Esophagus squamous epithelium (tissue), 5 donors: ENCODE measurements at regions not wholly inside any gene's neighbourhood (a gene's known extent, or its start where the extent isn't known, plus 50 kb on each side); places are given as distances from the start of the nearest gene placed in this dataset.

Experiments
- DNase-seq: peaks from one replicate; lab custom pipeline; 2025; lab: John Stamatoyannopoulos, UW
- H3K27ac ChIP-seq, 4 donors: fragments of 200-600 bp; sonication (generic); one replicate each; pipeline ENCODE4 v1.5.1; 2016 to 2019; ENCODE audit warnings: mild to moderate bottlenecking in 1 of 4
- H3K27me3 ChIP-seq, 4 donors: fragments of 200-600 bp; sonication (generic); 1 replicate in 3 of 4; 2 replicates in 1 of 4; pipeline versions ENCODE4 v1.5.1 to v1.6.0; 2017 to 2021; ENCODE audit warnings: antibody characterized with exemption in 1 of 4
- H3K36me3 ChIP-seq, 3 donors: fragments of 200-600 bp; sonication (generic); one replicate each; pipeline ENCODE4 v1.5.1; 2016 to 2019
- H3K4me1 ChIP-seq, 3 donors: fragments of 200-600 bp; sonication (generic); one replicate each; pipeline ENCODE4 v1.5.1; 2017 to 2019
- H3K4me3 ChIP-seq, 4 donors: fragments of 200-600 bp; sonication (generic); 1 replicate in 3 of 4; 2 replicates in 1 of 4; pipeline ENCODE4 v1.5.1; 2016 to 2019; ENCODE audit warnings: mild to moderate bottlenecking in 2 of 4, moderate library complexity in 1 of 4
- H3K9me3 ChIP-seq, 3 donors: fragments of 200-600 bp; sonication (generic); one replicate each; pipeline ENCODE4 v1.5.1; 2016 to 2019
- POLR2A ChIP-seq, 4 donors: fragments of 450-650 bp; IDR thresholded peaks; one replicate each; pipeline ENCODE4 v1.6.1; 2017; ENCODE audit warnings: antibody characterized with exemption in 4 of 4, mild to moderate bottlenecking in 4 of 4, moderate library complexity in 3 of 4
- WGBS, 2 donors: methylation state at CpG; one replicate each; pipeline ENCODE4 v1.1.5; 2018; 5-methylcytosine and 5-hydroxymethylcytosine counted together
- intact Hi-C: fragments of 100-400 bp; cut with DNase I; formaldehyde crosslinking; loops from one replicate; pipeline ENCODE4 v1.15.0; 2022
- TF ChIP-seq, protein P1 (sequence below), 6 experiments: fragments of 450-650 bp in 4 of 6; fragments of 200-600 bp in 2 of 6; sonication (generic) in 2 of 6; IDR thresholded peaks; one replicate each; pipeline ENCODE4 v1.5.1; 2016 to 2019; ENCODE audit warnings: antibody characterized with exemption in 6 of 6, mild to moderate bottlenecking in 4 of 6, moderate library complexity in 4 of 6
- donor health status: DM: yes; HTN: yes; CAD: no.

DNA sequence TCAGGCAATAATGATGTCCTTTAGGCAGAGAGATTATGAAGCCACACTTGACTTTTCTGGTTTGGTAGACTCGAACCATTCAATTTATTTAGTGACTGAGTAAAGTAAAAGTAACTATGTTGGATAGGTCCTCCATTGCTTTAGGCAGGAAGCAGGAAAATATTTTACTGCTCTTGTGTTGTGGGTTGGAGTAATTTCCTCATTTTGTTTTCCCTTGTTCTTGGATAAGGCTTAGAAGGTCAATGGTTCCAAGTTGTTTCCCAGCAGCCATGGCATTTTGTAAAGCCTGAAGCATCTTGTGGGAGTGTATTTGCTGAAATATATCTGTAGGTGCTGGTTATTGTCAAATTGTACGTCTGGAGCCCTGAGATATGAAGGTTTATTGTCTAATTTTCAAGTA, 161.2 kb upstream of the SLC38A2 start:
- Histone ChIP-seq H3K27ac (no peak overlapping the region), H3K4me3 (no peak overlapping the region), H3K9me3 (no peaks in the 10 kb centered on the region), H3K27me3 (no peaks in the 10 kb centered on the region), H3K36me3 (no peaks in the 10 kb centered on the region), H3K4me1 (peaks cover 0 to 5% (median 0%) of the 10 kb centered on the region in 3 donors)
- DNase-seq: no peak
- 86% methylated on average over 2 of the region's 2 CpGs for WGBS, 2 donors
- intact Hi-C loops: no loop called here
- TF ChIP-seq POLR2A (IDR thresholded peaks at IDR 0.05): no peak
- TF ChIP-seq, protein P1, sequence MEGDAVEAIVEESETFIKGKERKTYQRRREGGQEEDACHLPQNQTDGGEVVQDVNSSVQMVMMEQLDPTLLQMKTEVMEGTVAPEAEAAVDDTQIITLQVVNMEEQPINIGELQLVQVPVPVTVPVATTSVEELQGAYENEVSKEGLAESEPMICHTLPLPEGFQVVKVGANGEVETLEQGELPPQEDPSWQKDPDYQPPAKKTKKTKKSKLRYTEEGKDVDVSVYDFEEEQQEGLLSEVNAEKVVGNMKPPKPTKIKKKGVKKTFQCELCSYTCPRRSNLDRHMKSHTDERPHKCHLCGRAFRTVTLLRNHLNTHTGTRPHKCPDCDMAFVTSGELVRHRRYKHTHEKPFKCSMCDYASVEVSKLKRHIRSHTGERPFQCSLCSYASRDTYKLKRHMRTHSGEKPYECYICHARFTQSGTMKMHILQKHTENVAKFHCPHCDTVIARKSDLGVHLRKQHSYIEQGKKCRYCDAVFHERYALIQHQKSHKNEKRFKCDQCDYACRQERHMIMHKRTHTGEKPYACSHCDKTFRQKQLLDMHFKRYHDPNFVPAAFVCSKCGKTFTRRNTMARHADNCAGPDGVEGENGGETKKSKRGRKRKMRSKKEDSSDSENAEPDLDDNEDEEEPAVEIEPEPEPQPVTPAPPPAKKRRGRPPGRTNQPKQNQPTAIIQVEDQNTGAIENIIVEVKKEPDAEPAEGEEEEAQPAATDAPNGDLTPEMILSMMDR (IDR thresholded peaks at IDR 0.05): no peak

DNA sequence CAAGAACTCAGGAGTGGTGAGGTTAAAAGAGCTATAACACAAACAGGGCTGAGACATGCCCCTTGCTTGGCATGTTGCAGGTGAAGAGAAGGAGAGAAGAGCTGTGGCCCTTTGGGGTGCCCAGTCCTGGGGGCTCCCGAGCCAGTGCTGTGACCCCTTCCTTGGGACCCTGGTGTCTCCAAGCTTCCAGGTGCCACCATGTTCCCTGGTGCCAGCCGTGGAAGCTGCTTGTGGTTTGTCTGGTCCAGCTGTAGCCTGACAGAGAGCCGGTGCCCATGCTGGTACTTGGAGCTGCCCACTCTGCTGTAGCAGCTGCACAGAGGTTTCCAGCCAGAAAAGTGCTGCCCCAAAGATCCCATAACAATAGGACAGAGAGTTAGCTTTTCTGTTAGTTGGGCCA, 159.2 kb upstream of the SLC38A2 start:
- H3K36me3 ChIP-seq: no peaks in the 10 kb centered on the region
- no peak overlapping the region for H3K27ac ChIP-seq
- no peak for TF ChIP-seq POLR2A (IDR thresholded peaks at IDR 0.05)
- TF ChIP-seq, protein P1 (IDR thresholded peaks at IDR 0.05): no peak
- 83 to 84% methylated on average over 1 to 3 of the region's 3 CpGs for WGBS, 2 donors
- no peak overlapping the region for H3K4me3 ChIP-seq
- no peaks in the 10 kb centered on the region for H3K27me3 ChIP-seq
- no peaks in the 10 kb centered on the region for H3K9me3 ChIP-seq
- intact Hi-C loops: no loop called here
- no peak for DNase-seq
- H3K4me1 ChIP-seq: peaks cover 0 to 5% (median 0%) of the 10 kb centered on the region in 3 donors

DNA sequence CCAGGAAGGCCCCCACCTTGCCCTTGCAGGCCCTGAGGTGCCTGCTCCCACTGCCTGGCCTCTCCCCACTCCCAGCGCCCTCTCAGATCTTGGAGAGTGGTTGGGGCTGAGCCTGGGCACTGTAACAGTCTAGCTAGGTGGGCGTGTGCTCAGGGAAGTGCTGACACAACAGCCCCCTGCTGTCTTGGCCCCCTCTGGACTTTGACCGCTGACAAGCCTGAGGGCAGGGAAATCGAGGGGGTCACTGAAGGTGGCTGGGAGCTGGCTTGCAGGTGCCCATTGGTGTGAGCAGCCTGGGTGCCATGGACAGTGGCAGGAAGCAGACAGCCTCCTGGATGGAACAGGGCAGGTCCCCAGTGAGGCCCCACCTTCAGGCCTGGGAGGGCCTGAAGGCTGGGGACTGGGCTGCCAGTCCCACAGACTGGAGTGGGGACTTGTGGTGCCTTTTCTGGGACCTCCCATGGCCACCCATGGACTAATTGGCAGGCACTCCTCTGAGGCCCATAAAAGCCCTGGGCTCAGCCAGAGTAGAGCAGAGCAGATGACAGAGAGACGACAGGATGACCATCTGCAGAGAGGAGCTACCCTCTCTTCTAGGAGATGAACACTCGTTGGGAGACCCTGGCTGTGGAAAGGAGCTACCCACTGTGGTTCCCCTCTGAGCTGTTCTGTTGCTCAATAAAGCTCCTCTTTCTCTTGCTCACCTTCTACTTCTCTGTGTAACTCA, 158.6 kb upstream of the SLC38A2 start:
- intact Hi-C loops: no loop called here
- Histone ChIP-seq H3K27me3 (no peaks in the 10 kb centered on the region), H3K27ac (no peak overlapping the region), H3K36me3 (no peaks in the 10 kb centered on the region), H3K9me3 (no peaks in the 10 kb centered on the region), H3K4me1 (peaks cover 0 to 5% (median 0%) of the 10 kb centered on the region in 3 donors), H3K4me3 (no peak overlapping the region)
- 90% methylated on average over 2 of the region's 6 CpGs; no CpG with 5 or more reads in 1 of the 2 donors for WGBS, 2 donors
- DNase-seq: no peak
- TF ChIP-seq, protein P1 (IDR thresholded peaks at IDR 0.05): no peak
- TF ChIP-seq POLR2A (IDR thresholded peaks at IDR 0.05): no peak

DNA sequence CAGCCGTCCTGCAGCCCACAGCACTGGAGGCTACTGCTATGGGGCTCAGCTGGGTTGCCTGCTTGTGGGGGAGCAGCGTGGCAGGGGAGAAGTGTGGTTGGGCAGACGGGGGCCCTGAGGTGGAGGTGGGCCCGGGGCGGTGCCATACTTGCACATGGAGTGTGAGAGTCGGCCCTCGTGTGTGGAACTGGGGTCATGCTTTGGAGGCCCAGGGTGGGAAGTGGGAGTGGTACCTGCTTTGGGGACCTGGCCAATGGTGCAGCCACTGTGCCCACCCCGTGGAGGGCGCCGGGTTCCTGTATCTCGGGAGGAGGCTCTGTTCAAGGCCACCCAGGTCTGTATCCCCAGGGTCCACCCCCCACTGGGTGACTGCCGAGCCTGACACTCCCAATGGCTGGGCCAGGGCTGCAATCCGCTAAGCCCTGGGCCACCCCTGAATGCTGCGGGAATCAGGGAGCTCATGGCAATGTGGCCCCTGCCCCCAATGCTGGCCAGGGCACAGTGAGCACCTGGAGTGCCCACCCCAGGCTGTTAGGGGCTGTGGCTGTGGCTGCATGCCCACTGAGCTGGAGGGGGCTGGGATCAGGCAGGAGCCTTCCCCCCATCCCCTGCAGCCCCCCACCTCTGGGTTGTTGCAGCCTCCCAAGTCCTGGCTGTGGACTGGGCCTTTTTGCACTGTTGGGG, 157.9 kb upstream of the SLC38A2 start:
- Histone ChIP-seq H3K4me3 (no peak overlapping the region), H3K27ac (no peak overlapping the region), H3K27me3 (no peaks in the 10 kb centered on the region), H3K36me3 (no peaks in the 10 kb centered on the region), H3K4me1 (peaks cover 0 to 5% (median 0%) of the 10 kb centered on the region in 3 donors), H3K9me3 (no peaks in the 10 kb centered on the region)
- WGBS, 2 donors: 81 to 100% methylated on average over 5 to 7 of the region's 14 CpGs
- DNase-seq: no peak
- intact Hi-C loops: no loop called here
- TF ChIP-seq, protein P1 (IDR thresholded peaks at IDR 0.05): no peak
- no peak for TF ChIP-seq POLR2A (IDR thresholded peaks at IDR 0.05)

DNA sequence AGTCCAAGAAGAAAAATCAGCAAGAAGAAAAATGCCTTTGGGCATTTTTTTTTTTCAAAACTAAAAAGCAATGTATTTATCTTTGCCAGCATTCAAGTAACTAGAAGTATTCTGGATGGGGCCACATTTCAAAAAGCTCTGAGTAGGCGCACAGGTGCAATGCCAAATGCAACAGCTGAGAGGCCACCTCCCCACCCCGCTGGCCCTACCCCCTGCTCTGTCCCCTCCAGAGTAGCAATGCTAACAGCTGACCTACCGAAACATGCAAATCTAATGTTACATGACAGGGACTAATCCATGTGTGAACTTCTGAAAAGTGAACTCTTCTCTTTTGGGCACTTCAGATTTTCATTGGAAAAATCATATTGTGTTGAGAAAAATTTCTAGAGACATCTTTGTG, 153.7 kb upstream of the SLC38A2 start:
- 56 to 100% methylated on average over 3 of the region's 3 CpGs for WGBS, 2 donors
- no peaks in the 10 kb centered on the region for H3K36me3 ChIP-seq
- H3K27me3 ChIP-seq: no peaks in the 10 kb centered on the region
- H3K27ac ChIP-seq: no peak overlapping the region
- TF ChIP-seq POLR2A (IDR thresholded peaks at IDR 0.05): no peak
- TF ChIP-seq, protein P1 (IDR thresholded peaks at IDR 0.05): no peak
- no peak overlapping the region for H3K4me3 ChIP-seq
- no peak for DNase-seq
- intact Hi-C loops: no loop called here
- H3K4me1 ChIP-seq: peaks cover 16 to 42% (median 22%) of the 10 kb centered on the region in 3 donors
- H3K9me3 ChIP-seq: no peaks in the 10 kb centered on the region
